ENCODE measurements at regions not wholly inside any gene's neighbourhood (a gene's known extent, or its start where the extent isn't known, plus 50 kb on each side); places are given as distances from the start of the nearest gene placed in this dataset.

DNA sequence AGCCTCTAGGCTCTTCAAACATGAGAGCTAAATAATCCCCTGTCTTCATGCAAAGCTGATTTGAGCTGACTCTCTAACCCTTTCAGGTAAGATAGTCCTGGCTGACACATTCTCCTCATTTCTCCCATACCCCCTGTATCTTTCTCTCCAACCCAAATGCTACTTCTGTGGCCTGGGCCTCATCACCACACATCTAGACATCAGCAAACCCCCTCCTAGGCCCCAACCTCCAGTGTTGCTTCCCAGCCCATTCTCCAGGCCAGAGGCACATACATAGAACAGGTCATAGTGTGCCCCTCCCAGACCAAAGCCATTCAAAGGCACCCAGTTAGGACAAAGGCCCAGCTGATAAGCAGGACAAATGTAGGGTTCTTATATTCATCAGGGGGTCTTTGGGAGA lies 84.9 kb downstream of the ANKRD60 start:
- TF ChIP-seq CTCF (IDR thresholded peaks at IDR 0.05) (no peak), POLR2A (IDR thresholded peaks at IDR 0.05) (no peak)
